ENCODE measurements at regions not wholly inside any gene's neighbourhood (a gene's known extent, or its start where the extent isn't known, plus 50 kb on each side); places are given as distances from the start of the nearest gene placed in this dataset.

- Histone ChIP-seq H3K9me3 (no peaks in the 10 kb centered on the region), H3K36me3 (no peaks in the 10 kb centered on the region), H3K4me1 (no peaks in the 10 kb centered on the region), H3K4me3 (ENCODE audit: low read depth, low read length) (no peak overlapping the region), H3K27me3 (no peaks in the 10 kb centered on the region)
- TF ChIP-seq CTCF (IDR thresholded peaks at IDR 0.05; ENCODE audit: low read depth, low read length): no peak
- DNase-seq: no peak
Measured at GRCh38 chr4:187059021-187059420, 335.4 kb upstream of the FAT1 start.

GRCh38 chr4:187059895-187060294, 336.2 kb upstream of the FAT1 start:
- no peaks in the 10 kb centered on the region for H3K36me3 ChIP-seq
- TF ChIP-seq CTCF (IDR thresholded peaks at IDR 0.05; ENCODE audit: low read depth, low read length): no peak
- H3K4me3 ChIP-seq (ENCODE audit: low read depth, low read length): no peak overlapping the region
- H3K9me3 ChIP-seq: no peaks in the 10 kb centered on the region
- DNase-seq: no peak
- no peaks in the 10 kb centered on the region for H3K27me3 ChIP-seq
- H3K4me1 ChIP-seq: no peaks in the 10 kb centered on the region

DNA sequence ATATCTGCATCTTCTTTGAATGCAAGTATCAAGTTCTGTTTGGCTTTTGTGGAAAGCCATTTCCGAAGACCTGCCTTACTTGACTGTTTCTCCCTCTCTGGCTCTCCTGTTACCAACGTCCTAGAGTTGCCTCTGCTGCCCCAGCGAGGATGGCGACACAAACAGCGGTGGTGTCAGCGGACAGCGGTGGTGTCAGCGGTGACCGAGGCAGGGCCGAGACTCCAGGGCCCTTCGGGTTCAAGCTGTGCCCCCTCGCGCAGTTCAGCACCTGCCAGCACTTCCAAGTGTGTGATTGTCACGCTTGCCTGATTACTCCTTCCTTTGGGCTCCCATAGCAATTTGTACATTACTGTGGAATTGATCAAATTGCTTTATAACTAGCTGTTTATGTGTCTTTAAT, 336.9 kb upstream of the FAT1 start:
- Histone ChIP-seq H3K9me3 (no peaks in the 10 kb centered on the region), H3K36me3 (no peaks in the 10 kb centered on the region), H3K4me1 (no peaks in the 10 kb centered on the region), H3K27me3 (no peaks in the 10 kb centered on the region), H3K4me3 (ENCODE audit: low read depth, low read length) (no peak overlapping the region)
- TF ChIP-seq CTCF (IDR thresholded peaks at IDR 0.05; ENCODE audit: low read depth, low read length): no peak
- DNase-seq: no peak

- DNase-seq: no peak
- H3K9me3 ChIP-seq: no peaks in the 10 kb centered on the region
Measured at GRCh38 chr4:187063251-187063650, 339.6 kb upstream of the FAT1 start.

GRCh38 chr4:187064033-187064432, 340.4 kb upstream of the FAT1 start:
- H3K36me3 ChIP-seq: no peaks in the 10 kb centered on the region
- no peak for DNase-seq
- H3K4me1 ChIP-seq: no peaks in the 10 kb centered on the region
- H3K4me3 ChIP-seq (ENCODE audit: low read depth, low read length): no peak overlapping the region
- H3K27me3 ChIP-seq: no peaks in the 10 kb centered on the region
- no peak for TF ChIP-seq CTCF (IDR thresholded peaks at IDR 0.05; ENCODE audit: low read depth, low read length)
- no peaks in the 10 kb centered on the region for H3K9me3 ChIP-seq

More at GRCh38 chr4:187063251-187063650, 339.6 kb upstream of the FAT1 start:
- no peak for TF ChIP-seq CTCF (IDR thresholded peaks at IDR 0.05; ENCODE audit: low read depth, low read length)
- H3K27me3 ChIP-seq: no peaks in the 10 kb centered on the region
- H3K36me3 ChIP-seq: no peaks in the 10 kb centered on the region
- H3K4me3 ChIP-seq (ENCODE audit: low read depth, low read length): no peak overlapping the region
- H3K4me1 ChIP-seq: no peaks in the 10 kb centered on the region

DNA sequence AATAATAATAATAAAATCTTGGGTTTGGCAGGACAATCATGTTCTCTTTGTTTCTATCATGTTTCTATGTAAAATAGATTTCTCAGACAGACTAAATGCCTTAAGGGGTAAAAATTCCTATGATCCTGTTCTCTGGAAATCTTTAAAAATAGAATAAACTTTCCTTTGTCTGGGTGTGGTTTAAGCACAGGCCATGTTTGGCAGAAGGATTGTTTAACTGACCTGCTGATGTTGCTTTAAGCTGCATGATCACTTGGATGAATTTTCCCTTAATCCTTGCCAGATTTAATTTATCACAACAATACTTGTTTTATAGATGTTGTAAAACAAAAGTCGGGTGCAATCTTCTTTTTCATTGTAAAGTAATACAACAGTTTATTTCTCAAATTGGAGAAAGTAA, 341.7 kb upstream of the FAT1 start:
- no peak for DNase-seq
- no peak for TF ChIP-seq CTCF (IDR thresholded peaks at IDR 0.05; ENCODE audit: low read depth, low read length)
- Histone ChIP-seq H3K36me3 (no peaks in the 10 kb centered on the region), H3K9me3 (no peaks in the 10 kb centered on the region), H3K27me3 (no peaks in the 10 kb centered on the region), H3K4me3 (ENCODE audit: low read depth, low read length) (no peak overlapping the region), H3K4me1 (no peaks in the 10 kb centered on the region)

Data from BE2C (cell line).